ENCODE measurements at regions not wholly inside any gene's neighbourhood (a gene's known extent, or its start where the extent isn't known, plus 50 kb on each side); places are given as distances from the start of the nearest gene placed in this dataset.

- Mint-ChIP-seq H3K36me3 (no peaks in the 10 kb centered on the region), H3K4me1 (no peaks in the 10 kb centered on the region), H3K27me3 (ENCODE audit: low read depth in 3 of 3) (peaks cover 0 to 2% (median 0%) of the 10 kb centered on the region in 3 donors), H3K27ac (no peak overlapping the region), H3K9me3 (peaks cover 17 to 66% (median 36%) of the 10 kb centered on the region in 6 donors), H3K4me3 (no peak overlapping the region)
- DNase-seq, result no peak
Measured at GRCh38 chr7:52786174-52786573, 249.3 kb upstream of the POM121L12 start.

- peaks cover 0 to 2% (median 1%) of the 10 kb centered on the region in 3 donors for H3K27me3 Mint-ChIP-seq (ENCODE audit: low read depth in 3 of 3)
- H3K4me3 Mint-ChIP-seq, result no peak overlapping the region
- H3K4me1 Mint-ChIP-seq, result no peaks in the 10 kb centered on the region
- H3K27ac Mint-ChIP-seq, result no peak overlapping the region
- H3K36me3 Mint-ChIP-seq, result peaks cover 0 to 2% (median 0%) of the 10 kb centered on the region in 3 donors
- H3K9me3 Mint-ChIP-seq, result peaks cover 9 to 77% (median 42%) of the 10 kb centered on the region in 6 donors
- DNase-seq, result no peak
Measured at GRCh38 chr7:52782348-52782747, 253.1 kb upstream of the POM121L12 start.

GRCh38 chr7:52781250-52781649 lies 254.2 kb upstream of the POM121L12 start:
- H3K36me3 Mint-ChIP-seq, result peaks cover 3 to 9% (median 5%) of the 10 kb centered on the region in 3 donors
- DNase-seq, result no peak
- no peak overlapping the region for H3K27ac Mint-ChIP-seq
- H3K4me1 Mint-ChIP-seq, result no peaks in the 10 kb centered on the region
- peaks cover 9 to 85% (median 50%) of the 10 kb centered on the region in 6 donors for H3K9me3 Mint-ChIP-seq
- H3K4me3 Mint-ChIP-seq, result no peak overlapping the region
- peaks cover 0 to 2% (median 2%) of the 10 kb centered on the region in 3 donors for H3K27me3 Mint-ChIP-seq (ENCODE audit: low read depth in 3 of 3)

- Mint-ChIP-seq H3K4me3 (no peak overlapping the region), H3K27me3 (ENCODE audit: low read depth in 3 of 3) (peaks cover 0 to 2% (median 0%) of the 10 kb centered on the region in 3 donors), H3K36me3 (peaks cover 3 to 9% (median 5%) of the 10 kb centered on the region in 3 donors), H3K9me3 (peaks cover 5 to 80% (median 45%) of the 10 kb centered on the region in 6 donors), H3K4me1 (no peaks in the 10 kb centered on the region), H3K27ac (no peak overlapping the region)
- DNase-seq, result no peak
Measured at GRCh38 chr7:52779004-52779403, 256.4 kb upstream of the POM121L12 start.

GRCh38 chr7:52777051-52777822 lies 258.2 kb upstream of the POM121L12 start:
- no peak for DNase-seq
- H3K4me3 Mint-ChIP-seq, result no peak overlapping the region
- peaks cover 0 to 2% (median 0%) of the 10 kb centered on the region in 3 donors for H3K27me3 Mint-ChIP-seq (ENCODE audit: low read depth in 3 of 3)
- no peaks in the 10 kb centered on the region for H3K4me1 Mint-ChIP-seq
- no peak overlapping the region for H3K27ac Mint-ChIP-seq
- H3K9me3 Mint-ChIP-seq, result peaks cover 0 to 79% (median 43%) of the 10 kb centered on the region in 6 donors
- peaks cover 3 to 12% (median 5%) of the 10 kb centered on the region in 3 donors for H3K36me3 Mint-ChIP-seq

GRCh38 chr7:52775876-52776275 lies 259.6 kb upstream of the POM121L12 start:
- Mint-ChIP-seq H3K4me3 (no peak overlapping the region), H3K27ac (no peak overlapping the region), H3K9me3 (peaks cover 9 to 71% (median 47%) of the 10 kb centered on the region in 6 donors), H3K36me3 (peaks cover 3 to 12% (median 5%) of the 10 kb centered on the region in 3 donors), H3K27me3 (ENCODE audit: low read depth in 3 of 3) (peaks cover 0 to 2% (median 1%) of the 10 kb centered on the region in 3 donors), H3K4me1 (no peaks in the 10 kb centered on the region)
- no peak for DNase-seq

GRCh38 chr7:52771177-52771576 lies 264.3 kb upstream of the POM121L12 start:
- Mint-ChIP-seq H3K27me3 (ENCODE audit: low read depth in 3 of 3) (peaks cover 0 to 1% (median 0%) of the 10 kb centered on the region in 3 donors), H3K36me3 (peaks cover 0 to 3% (median 0%) of the 10 kb centered on the region in 3 donors), H3K27ac (no peak overlapping the region)

GRCh38 chr7:52764492-52765169 lies 270.8 kb upstream of the POM121L12 start:
- H3K36me3 Mint-ChIP-seq, result peaks cover 0 to 3% (median 0%) of the 10 kb centered on the region in 3 donors
- no peaks in the 10 kb centered on the region for H3K4me1 Mint-ChIP-seq
- no peak overlapping the region for H3K4me3 Mint-ChIP-seq
- H3K9me3 Mint-ChIP-seq, result peaks cover 13 to 52% (median 23%) of the 10 kb centered on the region in 6 donors
- peaks cover 0 to 3% (median 0%) of the 10 kb centered on the region in 3 donors for H3K27me3 Mint-ChIP-seq (ENCODE audit: low read depth in 3 of 3)
- H3K27ac Mint-ChIP-seq, result no peak overlapping the region
- no peak for DNase-seq

More at GRCh38 chr7:52771177-52771576, 264.3 kb upstream of the POM121L12 start:
- H3K4me1 Mint-ChIP-seq, result no peaks in the 10 kb centered on the region
- H3K4me3 Mint-ChIP-seq, result no peak overlapping the region
- H3K9me3 Mint-ChIP-seq, result peaks cover 18 to 49% (median 28%) of the 10 kb centered on the region in 6 donors
- DNase-seq, result no peak

- H3K9me3 Mint-ChIP-seq, result peaks cover 9 to 57% (median 27%) of the 10 kb centered on the region in 6 donors
- H3K4me3 Mint-ChIP-seq, result no peak overlapping the region
- no peaks in the 10 kb centered on the region for H3K4me1 Mint-ChIP-seq
- H3K27ac Mint-ChIP-seq, result no peak overlapping the region
- H3K36me3 Mint-ChIP-seq, result peaks cover 0 to 4% (median 0%) of the 10 kb centered on the region in 3 donors
- peaks cover 0 to 3% (median 0%) of the 10 kb centered on the region in 3 donors for H3K27me3 Mint-ChIP-seq (ENCODE audit: low read depth in 3 of 3)
- no peak for DNase-seq
Measured at GRCh38 chr7:52758356-52758755, 277.1 kb upstream of the POM121L12 start.

- no peak for DNase-seq
- Mint-ChIP-seq H3K4me1 (no peaks in the 10 kb centered on the region), H3K27me3 (ENCODE audit: low read depth in 3 of 3) (no peaks in the 10 kb centered on the region), H3K27ac (no peak overlapping the region), H3K9me3 (peaks cover 1 to 55% (median 19%) of the 10 kb centered on the region in 6 donors), H3K36me3 (no peaks in the 10 kb centered on the region), H3K4me3 (no peak overlapping the region)
Measured at GRCh38 chr7:52753855-52754254, 281.6 kb upstream of the POM121L12 start.

GRCh38 chr7:52752891-52753290 lies 282.5 kb upstream of the POM121L12 start:
- H3K4me1 Mint-ChIP-seq, result no peaks in the 10 kb centered on the region
- no peak overlapping the region for H3K4me3 Mint-ChIP-seq
- H3K27me3 Mint-ChIP-seq (ENCODE audit: low read depth in 3 of 3), result no peaks in the 10 kb centered on the region
- no peak overlapping the region for H3K27ac Mint-ChIP-seq
- H3K36me3 Mint-ChIP-seq, result no peaks in the 10 kb centered on the region
- DNase-seq, result no peak
- H3K9me3 Mint-ChIP-seq, result peaks cover 4 to 50% (median 17%) of the 10 kb centered on the region in 6 donors

GRCh38 chr7:52749880-52750279 lies 285.6 kb upstream of the POM121L12 start:
- no peak for DNase-seq

GRCh38 chr7:52747817-52748216 lies 287.6 kb upstream of the POM121L12 start:
- DNase-seq, result no peak
- no peak overlapping the region for H3K4me3 Mint-ChIP-seq
- H3K9me3 Mint-ChIP-seq, result peaks cover 5 to 57% (median 21%) of the 10 kb centered on the region in 6 donors
- H3K27me3 Mint-ChIP-seq (ENCODE audit: low read depth in 3 of 3), result no peaks in the 10 kb centered on the region
- no peaks in the 10 kb centered on the region for H3K4me1 Mint-ChIP-seq
- H3K36me3 Mint-ChIP-seq, result peaks cover 0 to 3% (median 0%) of the 10 kb centered on the region in 3 donors
- H3K27ac Mint-ChIP-seq, result no peak overlapping the region

More at GRCh38 chr7:52749880-52750279, 285.6 kb upstream of the POM121L12 start:
- Mint-ChIP-seq H3K36me3 (peaks cover 0 to 3% (median 0%) of the 10 kb centered on the region in 3 donors), H3K27ac (no peak overlapping the region), H3K4me1 (no peaks in the 10 kb centered on the region), H3K4me3 (no peak overlapping the region), H3K27me3 (ENCODE audit: low read depth in 3 of 3) (no peaks in the 10 kb centered on the region), H3K9me3 (peaks cover 4 to 41% (median 19%) of the 10 kb centered on the region in 6 donors)

All from immature natural killer cell (primary cell).